RCC 7860 (cell line): ENCODE measurements at regions not wholly inside any gene's neighbourhood (a gene's known extent, or its start where the extent isn't known, plus 50 kb on each side); places are given as distances from the start of the nearest gene placed in this dataset.

ENCODE experiments used
- DNase-seq: peaks from one replicate; pipeline ENCODE4 v3.0.0-alpha.2; 2015; ENCODE audit warnings: low spot score
- FAIRE-seq: peaks from 2 replicates; lab custom pipeline; 2012; peaks lifted over from hg19 to GRCh38; lab: Jason Lieb, UNC

GRCh38 chr17:77453613-77454241, 313.0 kb downstream of the SEC14L1 start:
- DNase-seq (no peak), FAIRE-seq (no peak)

- DNase-seq (no peak), FAIRE-seq (no peak)
Measured at GRCh38 chr17:77454242-77455095, 313.7 kb downstream of the SEC14L1 start.

- FAIRE-seq, result no peak
- DNase-seq, result no peak
Measured at GRCh38 chr17:77455111-77455890, 314.5 kb downstream of the SEC14L1 start.

- no peak for FAIRE-seq
- DNase-seq, result no peak
Measured at GRCh38 chr17:77455891-77456260, 315.1 kb downstream of the SEC14L1 start.

GRCh38 chr17:77456271-77456950, 315.6 kb downstream of the SEC14L1 start:
- no peak for FAIRE-seq
- no peak for DNase-seq

GRCh38 chr17:77456951-77457548, 316.3 kb downstream of the SEC14L1 start:
- FAIRE-seq, result no peak
- DNase-seq, result no peak

GRCh38 chr17:77457572-77458201, 316.9 kb downstream of the SEC14L1 start:
- no peak for FAIRE-seq
- no peak for DNase-seq

GRCh38 chr17:77458202-77459017, 317.6 kb downstream of the SEC14L1 start:
- no peak for DNase-seq
- FAIRE-seq, result no peak

- no peak for FAIRE-seq
- DNase-seq, result no peak
Measured at GRCh38 chr17:77459018-77459755, 318.4 kb downstream of the SEC14L1 start.

- DNase-seq (no peak), FAIRE-seq (no peak)
Measured at GRCh38 chr17:77460514-77461046, 319.8 kb downstream of the SEC14L1 start.

GRCh38 chr17:77461277-77462057, 320.7 kb downstream of the SEC14L1 start:
- no peak for FAIRE-seq
- no peak for DNase-seq

GRCh38 chr17:77462090-77462489, 321.3 kb downstream of the SEC14L1 start:
- FAIRE-seq, result no peak

GRCh38 chr17:77462553-77463497, 322.1 kb downstream of the SEC14L1 start:
- FAIRE-seq (no peak), DNase-seq (no peak)

More at GRCh38 chr17:77462090-77462489, 321.3 kb downstream of the SEC14L1 start:
- DNase-seq, result no peak

- DNase-seq (no peak), FAIRE-seq (no peak)
Measured at GRCh38 chr17:77464988-77465357, 324.2 kb downstream of the SEC14L1 start.

- DNase-seq (no peak), FAIRE-seq (no peak)
Measured at GRCh38 chr17:77465358-77466041, 324.7 kb downstream of the SEC14L1 start.

- DNase-seq, result no peak
- FAIRE-seq, result no peak
Measured at GRCh38 chr17:77466140-77466539, 325.4 kb downstream of the SEC14L1 start.
